GM23248 (cell line): ENCODE measurements at regions not wholly inside any gene's neighbourhood (a gene's known extent, or its start where the extent isn't known, plus 50 kb on each side); places are given as distances from the start of the nearest gene placed in this dataset.

ENCODE experiments used
- EZH2 ChIP-seq: fragments of 200-600 bp; sonication (generic); IDR thresholded peaks from 2 replicates; pipeline ENCODE4 v1.6.1; 2018; ENCODE audit warnings: antibody characterized with exemption, mild to moderate bottlenecking; ENCODE audit not compliant: insufficient read depth, poor library complexity, severe bottlenecking
- EZH2phosphoT487 ChIP-seq: fragments of 200-600 bp; sonication (generic); IDR thresholded peaks from 2 replicates; pipeline ENCODE4 v1.6.1; 2018; ENCODE audit warnings: antibody characterized with exemption, moderate library complexity, mild to moderate bottlenecking, low read depth; ENCODE audit not compliant: insufficient read depth

DNA sequence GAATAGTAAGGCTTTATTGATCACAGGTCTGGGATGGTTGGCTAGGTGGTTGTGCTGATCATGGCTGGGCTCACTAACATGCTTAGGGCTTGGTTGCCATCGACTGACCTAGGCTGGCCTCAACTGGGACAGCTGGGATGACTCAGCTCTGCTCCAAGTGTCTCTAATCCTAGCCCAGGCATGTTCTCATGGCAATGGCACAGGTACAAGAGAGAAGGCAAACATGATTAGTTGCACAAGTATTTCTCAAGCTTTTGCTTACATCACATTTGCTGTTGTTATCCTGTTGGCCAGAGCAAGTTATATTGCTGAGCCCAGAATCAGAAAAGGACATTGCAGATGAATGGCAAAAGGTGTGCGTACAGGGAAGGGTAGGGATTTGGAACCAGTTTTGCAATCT is 68.5 kb upstream of the SLC35C1 start:
- TF ChIP-seq EZH2phosphoT487 = no peak
- TF ChIP-seq EZH2 = no peak
